ENCODE measurements at regions not wholly inside any gene's neighbourhood (a gene's known extent, or its start where the extent isn't known, plus 50 kb on each side); places are given as distances from the start of the nearest gene placed in this dataset.

DNA sequence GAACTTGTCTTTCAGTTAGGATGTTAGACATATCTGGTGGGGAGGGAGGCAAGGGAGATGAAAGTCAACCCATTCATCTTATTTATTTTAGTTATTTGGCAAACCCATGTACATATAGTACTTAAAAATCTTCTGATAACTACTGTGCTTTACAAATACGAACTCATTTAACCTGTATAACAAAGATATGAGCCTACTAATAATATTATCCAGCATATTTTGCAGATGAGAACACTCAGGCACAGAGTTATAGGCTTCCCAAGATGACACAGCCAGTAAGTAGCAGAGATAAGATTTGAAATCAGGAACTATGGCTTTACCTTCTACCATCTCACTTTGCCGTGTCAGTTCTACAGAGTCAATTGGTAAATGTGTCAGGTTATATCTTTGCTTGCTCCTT is 262.6 kb upstream of the DOK6 start:
- Histone ChIP-seq H3K27me3 (ENCODE audit: insufficient read depth, low read depth, severe bottlenecking) (no peaks in the 10 kb centered on the region), H3K27ac (no peak overlapping the region), H3K36me3 (no peaks in the 10 kb centered on the region), H3K9me3 (ENCODE audit: severe bottlenecking) (no peaks in the 10 kb centered on the region), H3K4me3 (ENCODE audit: low read depth, low read length) (no peak overlapping the region)
- no peak for DNase-seq
- TF ChIP-seq, protein P1, sequence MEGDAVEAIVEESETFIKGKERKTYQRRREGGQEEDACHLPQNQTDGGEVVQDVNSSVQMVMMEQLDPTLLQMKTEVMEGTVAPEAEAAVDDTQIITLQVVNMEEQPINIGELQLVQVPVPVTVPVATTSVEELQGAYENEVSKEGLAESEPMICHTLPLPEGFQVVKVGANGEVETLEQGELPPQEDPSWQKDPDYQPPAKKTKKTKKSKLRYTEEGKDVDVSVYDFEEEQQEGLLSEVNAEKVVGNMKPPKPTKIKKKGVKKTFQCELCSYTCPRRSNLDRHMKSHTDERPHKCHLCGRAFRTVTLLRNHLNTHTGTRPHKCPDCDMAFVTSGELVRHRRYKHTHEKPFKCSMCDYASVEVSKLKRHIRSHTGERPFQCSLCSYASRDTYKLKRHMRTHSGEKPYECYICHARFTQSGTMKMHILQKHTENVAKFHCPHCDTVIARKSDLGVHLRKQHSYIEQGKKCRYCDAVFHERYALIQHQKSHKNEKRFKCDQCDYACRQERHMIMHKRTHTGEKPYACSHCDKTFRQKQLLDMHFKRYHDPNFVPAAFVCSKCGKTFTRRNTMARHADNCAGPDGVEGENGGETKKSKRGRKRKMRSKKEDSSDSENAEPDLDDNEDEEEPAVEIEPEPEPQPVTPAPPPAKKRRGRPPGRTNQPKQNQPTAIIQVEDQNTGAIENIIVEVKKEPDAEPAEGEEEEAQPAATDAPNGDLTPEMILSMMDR (IDR thresholded peaks at IDR 0.05; ENCODE audit: low read depth, low read length) = no peak

DNA sequence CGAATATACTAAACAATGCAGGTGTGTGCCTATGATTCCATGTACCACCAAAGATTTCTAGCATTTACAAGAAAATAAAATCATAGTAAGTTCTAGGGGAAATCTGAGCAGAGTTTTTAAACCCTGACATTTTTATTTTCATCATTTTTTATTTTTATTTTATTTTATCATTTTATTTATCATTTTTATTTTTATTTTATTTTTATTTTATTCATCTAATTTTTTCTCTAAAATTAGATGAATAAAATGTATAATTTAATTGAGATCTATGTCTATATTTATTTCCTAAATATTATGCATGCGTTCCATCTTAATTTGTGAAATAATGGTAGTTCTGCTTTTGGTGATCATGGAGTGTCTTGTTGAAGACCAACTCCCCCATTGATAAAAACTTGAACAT is 257.6 kb upstream of the DOK6 start:
- no peak for DNase-seq
- no peaks in the 10 kb centered on the region for H3K9me3 ChIP-seq (ENCODE audit: severe bottlenecking)
- H3K36me3 ChIP-seq = no peaks in the 10 kb centered on the region

DNA sequence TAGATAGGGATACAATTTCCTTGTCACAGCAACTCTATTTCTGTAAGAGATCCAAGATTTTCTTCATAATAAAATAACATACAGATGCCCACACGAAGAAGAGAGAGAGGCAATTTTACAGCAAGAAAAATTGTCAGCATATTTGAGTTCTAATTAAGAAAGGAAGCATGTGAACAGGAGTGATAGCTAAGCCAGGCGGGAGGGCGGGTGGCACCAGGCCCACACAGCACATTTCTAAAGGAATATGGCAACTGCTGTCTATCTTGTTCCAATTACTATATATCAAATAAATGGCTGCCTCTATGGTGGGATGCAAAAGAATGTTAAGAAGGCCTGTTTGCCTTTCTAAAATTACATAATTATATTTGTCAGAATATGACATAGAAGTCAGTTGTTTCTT is 248.3 kb upstream of the DOK6 start:
- no peak for DNase-seq
- TF ChIP-seq, protein P1 (IDR thresholded peaks at IDR 0.05; ENCODE audit: low read depth, low read length) = no peak
- Histone ChIP-seq H3K9me3 (ENCODE audit: severe bottlenecking) (no peaks in the 10 kb centered on the region), H3K36me3 (no peaks in the 10 kb centered on the region), H3K27me3 (ENCODE audit: insufficient read depth, low read depth, severe bottlenecking) (no peaks in the 10 kb centered on the region), H3K27ac (no peak overlapping the region), H3K4me3 (ENCODE audit: low read depth, low read length) (no peak overlapping the region)

More for the DNA sequence above, 257.6 kb upstream of the DOK6 start:
- TF ChIP-seq, protein P1 (IDR thresholded peaks at IDR 0.05; ENCODE audit: low read depth, low read length) = no peak
- Histone ChIP-seq H3K27ac (no peak overlapping the region), H3K27me3 (ENCODE audit: insufficient read depth, low read depth, severe bottlenecking) (no peaks in the 10 kb centered on the region), H3K4me3 (ENCODE audit: low read depth, low read length) (no peak overlapping the region)

DNA sequence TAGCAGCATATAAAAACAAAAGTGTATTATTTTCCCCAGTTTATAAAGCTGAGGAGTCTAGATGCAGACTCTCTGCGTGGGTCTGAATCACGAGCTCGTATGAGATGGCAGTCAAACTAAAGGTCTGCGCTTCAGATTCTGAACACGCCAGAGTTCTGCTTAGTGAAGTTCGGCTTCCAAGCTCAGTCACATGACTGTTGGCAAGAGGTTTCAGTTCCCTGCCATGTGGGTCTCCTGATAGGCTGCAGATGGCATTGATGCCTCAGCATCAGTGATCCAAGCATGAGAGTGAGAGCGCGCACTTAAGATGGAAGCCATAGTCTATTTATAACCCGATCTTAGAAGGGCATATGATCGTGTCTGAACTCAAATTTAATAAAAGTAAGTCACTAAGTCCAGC is 242.8 kb upstream of the DOK6 start:
- H3K36me3 ChIP-seq = no peaks in the 10 kb centered on the region
- no peak overlapping the region for H3K27ac ChIP-seq
- DNase-seq = no peak
- H3K9me3 ChIP-seq (ENCODE audit: severe bottlenecking) = no peaks in the 10 kb centered on the region
- no peaks in the 10 kb centered on the region for H3K27me3 ChIP-seq (ENCODE audit: insufficient read depth, low read depth, severe bottlenecking)
- no peak overlapping the region for H3K4me3 ChIP-seq (ENCODE audit: low read depth, low read length)
- TF ChIP-seq, protein P1 (IDR thresholded peaks at IDR 0.05; ENCODE audit: low read depth, low read length) = no peak

- Histone ChIP-seq H3K27ac (no peak overlapping the region), H3K4me3 (ENCODE audit: low read depth, low read length) (no peak overlapping the region), H3K27me3 (ENCODE audit: insufficient read depth, low read depth, severe bottlenecking) (no peaks in the 10 kb centered on the region), H3K36me3 (no peaks in the 10 kb centered on the region), H3K9me3 (ENCODE audit: severe bottlenecking) (no peaks in the 10 kb centered on the region)
- no peak for DNase-seq
- TF ChIP-seq, protein P1 (IDR thresholded peaks at IDR 0.05; ENCODE audit: low read depth, low read length) = no peak
Observed at GRCh38 chr18:69158944-69159343, 241.7 kb upstream of the DOK6 start.

- H3K9me3 ChIP-seq (ENCODE audit: severe bottlenecking) = no peaks in the 10 kb centered on the region
- no peak overlapping the region for H3K27ac ChIP-seq
- H3K36me3 ChIP-seq = no peaks in the 10 kb centered on the region
- no peaks in the 10 kb centered on the region for H3K27me3 ChIP-seq (ENCODE audit: insufficient read depth, low read depth, severe bottlenecking)
- TF ChIP-seq, protein P1 (IDR thresholded peaks at IDR 0.05; ENCODE audit: low read depth, low read length) = no peak
- DNase-seq = no peak
- no peak overlapping the region for H3K4me3 ChIP-seq (ENCODE audit: low read depth, low read length)
Observed at GRCh38 chr18:69161383-69162028, 239.2 kb upstream of the DOK6 start.

Data from WERI-Rb-1 (cell line).